ENCODE measurements at regions not wholly inside any gene's neighbourhood (a gene's known extent, or its start where the extent isn't known, plus 50 kb on each side); places are given as distances from the start of the nearest gene placed in this dataset.
A peak's percentile ranks its signal among the peaks of the same experiment; 100 is the strongest.
"Not testable (repeated sequence)": the region's sequence is repeated elsewhere in the genome, so short reads cannot be mapped to it uniquely, and the experiment has no call there.

- no peak for DNase-seq
Observed at GRCh38 chr6:109875973-109876372, 102.1 kb upstream of the GPR6 start.

- no peak for DNase-seq
Observed at GRCh38 chr6:109877028-109878004, 100.8 kb upstream of the GPR6 start.

- DNase-seq = not testable (repeated sequence)
Observed at GRCh38 chr6:109878005-109878690, 100.0 kb upstream of the GPR6 start.

GRCh38 chr6:109879081-109879480, 99.0 kb upstream of the GPR6 start:
- not testable (repeated sequence) for DNase-seq

- DNase-seq = no peak
Observed at GRCh38 chr6:109879521-109879920, 98.6 kb upstream of the GPR6 start.

- DNase-seq = not testable (repeated sequence)
Observed at GRCh38 chr6:109881069-109881468, 97.0 kb upstream of the GPR6 start.

GRCh38 chr6:109881953-109882490, 96.1 kb upstream of the GPR6 start:
- not testable (repeated sequence) for DNase-seq

GRCh38 chr6:109891924-109892323, 86.2 kb upstream of the GPR6 start:
- no peak for DNase-seq

- DNase-seq = peak; percentile 62
Observed at GRCh38 chr6:109892451-109893435, 85.4 kb upstream of the GPR6 start.

- no peak for DNase-seq
Observed at GRCh38 chr6:109893606-109894005, 84.5 kb upstream of the GPR6 start.

GRCh38 chr6:109894181-109894580, 83.9 kb upstream of the GPR6 start:
- no peak for DNase-seq

GRCh38 chr6:109896341-109896740, 81.8 kb upstream of the GPR6 start:
- no peak for DNase-seq

GRCh38 chr6:109897025-109897424, 81.1 kb upstream of the GPR6 start:
- no peak for DNase-seq

- DNase-seq = no peak
Observed at GRCh38 chr6:109897561-109898080, 80.5 kb upstream of the GPR6 start.

- no peak for DNase-seq
Observed at GRCh38 chr6:109901976-109902375, 76.1 kb upstream of the GPR6 start.

- DNase-seq = no peak
Observed at GRCh38 chr6:109902870-109903269, 75.2 kb upstream of the GPR6 start.

- DNase-seq = no peak
Observed at GRCh38 chr6:109910571-109910970, 67.5 kb upstream of the GPR6 start.

- DNase-seq = no peak
Observed at GRCh38 chr6:109912118-109912517, 66.0 kb upstream of the GPR6 start.

- DNase-seq = no peak
Observed at GRCh38 chr6:109912952-109913351, 65.2 kb upstream of the GPR6 start.

- DNase-seq = not testable (repeated sequence)
Observed at GRCh38 chr6:109915748-109916147, 62.4 kb upstream of the GPR6 start.

GRCh38 chr6:109916759-109917158, 61.4 kb upstream of the GPR6 start:
- DNase-seq = no peak

GRCh38 chr6:109918227-109918626, 59.9 kb upstream of the GPR6 start:
- DNase-seq = no peak

Measured in islet precursor cell (in vitro differentiated cells).